Stimulated activated memory B cell treated with anti-CD40 and anti-IgM and Interleukin-4, amounts not matched to agents 10 μg/mL and 1 μg/mL and 100 μg/mL, for 72 hours (primary cell): ENCODE measurements at regions not wholly inside any gene's neighbourhood (a gene's known extent, or its start where the extent isn't known, plus 50 kb on each side); places are given as distances from the start of the nearest gene placed in this dataset.
"Not testable (repeated sequence)": the region's sequence is repeated elsewhere in the genome, so short reads cannot be mapped to it uniquely, and the experiment has no call there.

Experiments used
- ATAC-seq: fragments of 150-1000 bp; cut with Tn5 transposase; 2 replicates; pipeline ENCODE4 v1.10.0; 2021
- H3K27ac Mint-ChIP-seq: one replicate; pipeline ENCODE4 v1.8.0; 2022; ENCODE audit warnings: mild to moderate bottlenecking, mixed read lengths
- H3K27me3 Mint-ChIP-seq: one replicate; pipeline ENCODE4 v1.8.0; 2022; ENCODE audit warnings: mixed read lengths
- H3K36me3 Mint-ChIP-seq: one replicate; pipeline ENCODE4 v1.8.0; 2022; ENCODE audit warnings: mixed read lengths
- H3K4me1 Mint-ChIP-seq: one replicate; pipeline ENCODE4 v1.8.0; 2022; ENCODE audit warnings: mixed read lengths
- H3K4me3 Mint-ChIP-seq: one replicate; pipeline ENCODE4 v1.8.0; 2022; ENCODE audit warnings: mild to moderate bottlenecking, moderate library complexity, mixed read lengths
- H3K9me3 Mint-ChIP-seq: one replicate; pipeline ENCODE4 v1.8.0; 2022; ENCODE audit warnings: mixed read lengths

- no peak overlapping the region for H3K27ac Mint-ChIP-seq
- no peak overlapping the region for H3K4me3 Mint-ChIP-seq
- H3K4me1 Mint-ChIP-seq: no peaks in the 10 kb centered on the region
- H3K27me3 Mint-ChIP-seq: no peaks in the 10 kb centered on the region
- peaks cover 7% of the 10 kb centered on the region for H3K9me3 Mint-ChIP-seq
- H3K36me3 Mint-ChIP-seq: no peaks in the 10 kb centered on the region
- ATAC-seq: peak; percentile 52
Measured at GRCh38 chr18:71321319-71321718, 1032.5 kb downstream of the SOCS6 start.

DNA sequence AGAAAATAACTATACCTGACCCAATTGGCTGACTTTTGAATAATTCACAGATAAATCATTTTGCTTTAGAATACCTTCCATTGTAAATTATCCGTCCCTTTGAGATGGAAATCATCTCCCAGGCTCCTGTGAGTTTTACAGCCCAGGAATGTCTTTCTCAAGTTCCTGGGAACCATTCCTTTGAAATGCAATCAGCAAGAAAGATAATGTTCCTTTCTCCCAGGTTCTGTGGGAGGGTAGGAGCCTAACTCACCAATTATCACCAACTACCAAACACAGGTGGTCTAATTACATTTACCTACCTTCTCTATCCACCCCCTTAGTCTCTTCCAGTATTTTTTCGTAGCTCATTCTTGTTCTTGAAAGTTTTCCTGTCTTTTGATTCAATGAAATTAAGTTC, 1016.0 kb downstream of the SOCS6 start:
- Mint-ChIP-seq H3K27me3 (no peaks in the 10 kb centered on the region), H3K4me1 (no peaks in the 10 kb centered on the region), H3K9me3 (peaks cover 5% of the 10 kb centered on the region), H3K36me3 (no peaks in the 10 kb centered on the region), H3K4me3 (no peak overlapping the region), H3K27ac (no peak overlapping the region)
- ATAC-seq: no peak

- not testable (repeated sequence) for H3K36me3 Mint-ChIP-seq, H3K4me1 Mint-ChIP-seq, H3K27me3 Mint-ChIP-seq, ATAC-seq, H3K9me3 Mint-ChIP-seq, H3K27ac Mint-ChIP-seq, H3K4me3 Mint-ChIP-seq
Measured at GRCh38 chr18:71303743-71304142, 1014.9 kb downstream of the SOCS6 start.

- no peaks in the 10 kb centered on the region for H3K4me1 Mint-ChIP-seq
- no peaks in the 10 kb centered on the region for H3K27me3 Mint-ChIP-seq
- no peak for ATAC-seq
- no peak overlapping the region for H3K27ac Mint-ChIP-seq
- peaks cover 4% of the 10 kb centered on the region for H3K9me3 Mint-ChIP-seq
- H3K4me3 Mint-ChIP-seq: no peak overlapping the region
- H3K36me3 Mint-ChIP-seq: no peaks in the 10 kb centered on the region
Measured at GRCh38 chr18:71301596-71301995, 1012.8 kb downstream of the SOCS6 start.

GRCh38 chr18:71294201-71294600, 1005.4 kb downstream of the SOCS6 start:
- not testable (repeated sequence) for H3K4me3 Mint-ChIP-seq, H3K9me3 Mint-ChIP-seq, H3K4me1 Mint-ChIP-seq, ATAC-seq, H3K27me3 Mint-ChIP-seq, H3K36me3 Mint-ChIP-seq, H3K27ac Mint-ChIP-seq

- Mint-ChIP-seq H3K27ac (no peak overlapping the region), H3K36me3 (no peaks in the 10 kb centered on the region), H3K9me3 (peaks cover 2% of the 10 kb centered on the region), H3K4me1 (no peaks in the 10 kb centered on the region), H3K4me3 (no peak overlapping the region), H3K27me3 (no peaks in the 10 kb centered on the region)
- ATAC-seq: no peak
Measured at GRCh38 chr18:71293322-71293721, 1004.5 kb downstream of the SOCS6 start.

GRCh38 chr18:71287268-71287667, 998.4 kb downstream of the SOCS6 start:
- no peaks in the 10 kb centered on the region for H3K4me1 Mint-ChIP-seq
- H3K4me3 Mint-ChIP-seq: no peak overlapping the region
- H3K36me3 Mint-ChIP-seq: no peaks in the 10 kb centered on the region
- peaks cover 6% of the 10 kb centered on the region for H3K9me3 Mint-ChIP-seq
- H3K27me3 Mint-ChIP-seq: no peaks in the 10 kb centered on the region
- H3K27ac Mint-ChIP-seq: no peak overlapping the region
- ATAC-seq: no peak

- ATAC-seq: no peak
- Mint-ChIP-seq H3K36me3 (no peaks in the 10 kb centered on the region), H3K27ac (no peak overlapping the region), H3K27me3 (no peaks in the 10 kb centered on the region), H3K9me3 (no peaks in the 10 kb centered on the region), H3K4me1 (no peaks in the 10 kb centered on the region), H3K4me3 (no peak overlapping the region)
Measured at GRCh38 chr18:71252351-71252865, 963.6 kb downstream of the SOCS6 start.

- Mint-ChIP-seq H3K36me3 (no peaks in the 10 kb centered on the region), H3K9me3 (no peaks in the 10 kb centered on the region)
- ATAC-seq: no peak
Measured at GRCh38 chr18:71250191-71250590, 961.3 kb downstream of the SOCS6 start.

DNA sequence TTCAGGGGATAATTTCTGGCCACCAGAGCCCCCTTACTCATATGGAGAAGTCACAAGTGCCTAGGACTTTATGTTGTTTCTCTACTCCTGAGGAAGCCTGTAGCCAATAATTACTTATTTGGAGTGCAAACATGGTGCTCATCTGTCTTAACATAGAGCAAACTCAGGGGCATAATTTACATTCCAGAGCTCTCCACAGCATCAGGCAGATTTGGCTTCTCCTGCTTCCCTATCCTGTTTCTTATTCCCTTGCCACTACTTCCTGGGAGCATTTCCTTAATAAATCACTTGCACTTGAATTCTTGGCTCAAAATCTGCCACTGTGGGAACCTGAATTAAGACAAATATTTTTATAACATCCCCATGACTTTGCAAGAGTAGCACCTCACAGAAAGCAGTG, 960.9 kb downstream of the SOCS6 start:
- no peaks in the 10 kb centered on the region for H3K4me1 Mint-ChIP-seq
- H3K4me3 Mint-ChIP-seq: no peak overlapping the region
- H3K27ac Mint-ChIP-seq: no peak overlapping the region
- no peaks in the 10 kb centered on the region for H3K27me3 Mint-ChIP-seq
- no peaks in the 10 kb centered on the region for H3K36me3 Mint-ChIP-seq
- ATAC-seq: no peak
- no peaks in the 10 kb centered on the region for H3K9me3 Mint-ChIP-seq

More at GRCh38 chr18:71250191-71250590, 961.3 kb downstream of the SOCS6 start:
- Mint-ChIP-seq H3K27me3 (no peaks in the 10 kb centered on the region), H3K4me3 (no peak overlapping the region), H3K27ac (no peak overlapping the region), H3K4me1 (no peaks in the 10 kb centered on the region)

DNA sequence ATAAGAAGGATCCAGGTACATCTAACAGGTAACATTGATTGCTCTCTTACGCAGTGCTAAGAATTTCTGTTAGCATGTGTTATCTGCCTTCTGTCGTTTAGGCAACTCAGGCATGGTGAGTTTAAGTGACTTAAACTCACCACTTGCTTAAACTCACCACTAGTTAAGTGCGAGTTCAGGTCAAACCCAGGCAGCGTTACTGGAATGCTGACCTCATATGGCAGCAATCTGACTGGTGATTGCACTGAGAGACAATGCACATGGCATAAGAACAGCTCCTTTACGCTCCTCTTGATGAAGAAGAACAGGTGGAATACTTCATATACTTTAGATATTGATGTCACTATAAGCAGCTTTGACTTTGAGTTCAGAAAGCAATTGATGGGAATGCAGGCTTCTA, 954.1 kb downstream of the SOCS6 start:
- ATAC-seq: no peak
- no peaks in the 10 kb centered on the region for H3K36me3 Mint-ChIP-seq
- H3K4me3 Mint-ChIP-seq: no peak overlapping the region
- no peaks in the 10 kb centered on the region for H3K4me1 Mint-ChIP-seq
- H3K9me3 Mint-ChIP-seq: no peaks in the 10 kb centered on the region
- no peaks in the 10 kb centered on the region for H3K27me3 Mint-ChIP-seq
- no peak overlapping the region for H3K27ac Mint-ChIP-seq

DNA sequence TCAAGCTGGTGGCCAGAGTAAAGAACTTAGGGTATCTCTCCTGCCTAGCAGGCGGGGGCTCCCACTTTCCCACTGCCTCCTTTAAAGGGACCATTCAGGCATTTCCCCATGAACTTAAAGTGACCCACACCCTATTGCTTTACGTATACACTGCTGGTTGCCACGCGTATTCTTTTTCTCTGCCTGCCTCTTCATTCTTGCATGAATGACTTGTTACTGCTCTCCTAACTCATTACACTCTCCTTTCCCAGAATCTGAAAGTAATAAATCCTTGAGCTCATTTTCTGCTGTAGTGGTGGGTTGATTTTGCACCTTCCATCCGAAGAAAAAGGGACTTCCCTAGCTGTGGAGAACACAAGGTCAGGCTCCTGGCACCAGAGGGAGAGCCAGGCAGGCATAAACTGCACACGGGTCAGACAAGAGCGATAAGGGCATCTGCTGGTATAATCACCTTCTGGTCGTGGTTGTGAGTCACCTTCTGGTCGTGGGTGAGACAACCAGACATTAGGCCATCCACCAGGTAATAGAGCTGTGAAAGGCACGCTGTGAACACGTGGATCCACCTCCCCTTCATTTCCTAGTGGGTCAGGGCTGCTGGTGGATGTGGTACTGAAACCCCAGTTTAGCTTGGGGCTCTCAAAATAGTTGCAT, 950.3 kb downstream of the SOCS6 start:
- no peak for ATAC-seq
- Mint-ChIP-seq H3K27ac (no peak overlapping the region), H3K4me1 (no peaks in the 10 kb centered on the region), H3K27me3 (no peaks in the 10 kb centered on the region), H3K36me3 (no peaks in the 10 kb centered on the region), H3K9me3 (peaks cover 3% of the 10 kb centered on the region), H3K4me3 (no peak overlapping the region)

DNA sequence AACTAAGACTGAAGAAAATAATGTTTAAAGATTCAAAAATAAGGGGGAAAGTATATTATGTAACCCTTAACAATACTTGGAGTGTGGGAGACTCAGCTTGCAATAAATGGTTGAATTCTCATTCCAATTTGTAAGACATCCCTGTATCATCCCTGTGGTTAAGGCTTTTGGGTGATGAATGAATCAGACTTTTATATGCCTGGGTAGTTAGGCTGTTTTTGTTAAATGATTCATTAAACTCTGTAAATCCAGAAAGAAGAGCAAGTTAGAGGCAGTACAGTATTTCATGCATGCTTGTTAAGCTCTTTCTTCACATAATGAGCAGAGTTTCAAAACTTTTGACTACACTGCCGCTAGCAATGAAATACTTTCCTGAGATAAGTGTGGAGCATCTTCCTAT, 948.8 kb downstream of the SOCS6 start:
- ATAC-seq: no peak
- H3K27me3 Mint-ChIP-seq: no peaks in the 10 kb centered on the region
- H3K27ac Mint-ChIP-seq: no peak overlapping the region
- peaks cover 3% of the 10 kb centered on the region for H3K9me3 Mint-ChIP-seq
- no peak overlapping the region for H3K4me3 Mint-ChIP-seq
- no peaks in the 10 kb centered on the region for H3K36me3 Mint-ChIP-seq
- no peaks in the 10 kb centered on the region for H3K4me1 Mint-ChIP-seq

DNA sequence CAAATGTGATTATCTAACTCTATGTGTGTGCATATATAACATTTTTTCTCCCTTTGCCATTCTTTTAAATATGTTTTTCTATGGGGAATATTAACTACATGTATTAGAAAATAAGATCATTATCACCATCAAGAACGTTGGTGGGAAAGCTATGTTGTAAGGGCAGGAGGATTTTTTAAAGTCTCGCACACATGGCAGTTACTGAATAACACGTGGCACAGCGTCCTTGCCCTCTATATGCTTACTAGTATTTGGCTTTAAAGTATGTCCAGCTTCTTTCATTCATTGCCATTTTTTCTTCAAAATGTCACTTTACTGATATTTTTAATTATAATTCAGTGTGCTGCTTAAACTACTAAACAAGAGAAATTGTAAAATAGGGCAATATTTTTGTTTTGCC, 944.3 kb downstream of the SOCS6 start:
- no peak overlapping the region for H3K4me3 Mint-ChIP-seq
- peaks cover 3% of the 10 kb centered on the region for H3K9me3 Mint-ChIP-seq
- no peak for ATAC-seq
- no peak overlapping the region for H3K27ac Mint-ChIP-seq
- no peaks in the 10 kb centered on the region for H3K4me1 Mint-ChIP-seq
- H3K36me3 Mint-ChIP-seq: no peaks in the 10 kb centered on the region
- H3K27me3 Mint-ChIP-seq: no peaks in the 10 kb centered on the region

DNA sequence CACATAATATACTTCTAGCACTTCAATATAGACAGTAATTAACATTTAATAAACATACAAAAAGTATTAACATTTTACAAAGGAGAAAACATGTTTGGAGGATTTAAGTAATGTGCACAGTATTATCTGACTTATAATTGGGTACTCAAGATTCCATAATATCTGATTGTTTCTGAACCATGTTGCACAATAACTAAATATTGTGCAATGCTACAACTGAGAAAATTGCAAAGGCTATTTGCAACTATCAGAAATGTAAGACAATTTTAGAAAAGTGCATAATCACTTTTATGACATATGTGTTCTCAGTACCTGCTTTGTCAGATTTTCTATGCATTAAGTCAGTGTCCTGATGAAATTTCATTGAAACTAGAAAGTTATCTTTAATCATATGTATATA, 934.6 kb downstream of the SOCS6 start:
- H3K27me3 Mint-ChIP-seq: no peaks in the 10 kb centered on the region
- H3K27ac Mint-ChIP-seq: no peak overlapping the region
- no peaks in the 10 kb centered on the region for H3K4me1 Mint-ChIP-seq
- no peak overlapping the region for H3K4me3 Mint-ChIP-seq
- H3K9me3 Mint-ChIP-seq: no peaks in the 10 kb centered on the region
- no peak for ATAC-seq
- H3K36me3 Mint-ChIP-seq: no peaks in the 10 kb centered on the region

DNA sequence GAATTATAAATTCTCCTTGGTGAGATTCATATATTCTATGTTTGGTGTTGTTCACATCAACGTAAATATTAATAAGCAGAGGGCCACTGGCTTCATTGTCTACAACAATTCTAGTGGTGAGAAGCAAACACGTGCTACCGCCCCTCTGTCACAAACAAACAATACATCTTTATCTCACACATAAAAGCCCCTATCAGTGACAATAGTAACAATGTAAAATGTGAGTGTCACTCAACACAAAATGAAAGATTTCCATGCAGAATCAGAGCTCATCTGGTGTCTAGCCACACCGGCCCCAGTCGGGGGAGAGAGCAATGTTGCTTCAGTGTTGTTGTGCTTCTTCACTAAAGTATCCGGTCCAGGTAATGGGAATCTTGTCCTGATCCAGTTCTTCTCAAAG, 932.6 kb downstream of the SOCS6 start:
- ATAC-seq: no peak
- no peak overlapping the region for H3K4me3 Mint-ChIP-seq

DNA sequence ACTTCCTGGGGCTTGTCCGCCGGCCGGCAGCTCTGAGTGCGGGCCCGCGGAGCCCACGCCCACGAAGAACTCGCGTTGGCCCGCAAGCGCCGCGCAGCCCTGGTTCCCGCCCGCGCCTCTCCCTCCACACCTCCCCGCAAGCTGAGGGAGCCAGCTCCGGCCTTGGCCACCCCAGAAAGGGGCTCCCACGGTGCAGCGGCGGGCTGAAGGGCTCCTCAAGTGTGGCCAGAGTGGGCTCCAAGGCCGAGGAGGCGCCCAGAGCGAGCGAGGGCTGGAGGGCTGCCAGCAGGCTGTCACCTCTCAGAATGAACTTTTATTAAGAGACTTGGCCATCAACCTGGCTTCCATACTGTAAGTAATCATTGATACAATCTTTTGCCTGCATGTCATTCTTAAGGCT, 923.9 kb downstream of the SOCS6 start:
- H3K9me3 Mint-ChIP-seq, H3K4me3 Mint-ChIP-seq, ATAC-seq, H3K27me3 Mint-ChIP-seq, H3K4me1 Mint-ChIP-seq, H3K36me3 Mint-ChIP-seq, H3K27ac Mint-ChIP-seq: not testable (repeated sequence)

More for the DNA sequence above, 932.6 kb downstream of the SOCS6 start:
- H3K27ac Mint-ChIP-seq: no peak overlapping the region
- no peaks in the 10 kb centered on the region for H3K27me3 Mint-ChIP-seq
- no peaks in the 10 kb centered on the region for H3K9me3 Mint-ChIP-seq
- no peaks in the 10 kb centered on the region for H3K36me3 Mint-ChIP-seq
- no peaks in the 10 kb centered on the region for H3K4me1 Mint-ChIP-seq
